Activated CD4-positive, CD25-positive, alpha-beta regulatory T cell treated with anti-CD3 and anti-CD28 coated beads, Interleukin-2, amount 50 U/mL, for 16 hours (primary cell): ENCODE measurements at regions not wholly inside any gene's neighbourhood (a gene's known extent, or its start where the extent isn't known, plus 50 kb on each side); places are given as distances from the start of the nearest gene placed in this dataset.

Experiments
- DNase-seq: peaks from one replicate; pipeline ENCODE4 v3.0.0-alpha.2; 2020; ENCODE audit warnings: low read depth, low spot score

GRCh38 chr14:51473808-51474565 is 177.7 kb upstream of the FRMD6 start:
- DNase-seq: no peak

GRCh38 chr14:51474854-51475253 is 176.9 kb upstream of the FRMD6 start:
- no peak for DNase-seq

GRCh38 chr14:51478175-51478621 is 173.5 kb upstream of the FRMD6 start:
- no peak for DNase-seq

GRCh38 chr14:51479584-51480325 is 172.0 kb upstream of the FRMD6 start:
- no peak for DNase-seq

- DNase-seq: no peak
These were observed 170.1 kb upstream of the FRMD6 start for GRCh38 chr14:51481643-51482042.

- DNase-seq: no peak
These were observed 169.6 kb upstream of the FRMD6 start for GRCh38 chr14:51482102-51482501.

- no peak for DNase-seq
These were observed 167.2 kb upstream of the FRMD6 start for GRCh38 chr14:51484485-51484884.

- no peak for DNase-seq
These were observed 166.0 kb upstream of the FRMD6 start for GRCh38 chr14:51485733-51486132.

GRCh38 chr14:51487848-51488247 is 163.9 kb upstream of the FRMD6 start:
- DNase-seq: no peak

- no peak for DNase-seq
These were observed 163.0 kb upstream of the FRMD6 start for GRCh38 chr14:51488569-51489220.

GRCh38 chr14:51490205-51490604 is 161.5 kb upstream of the FRMD6 start:
- no peak for DNase-seq

GRCh38 chr14:51491036-51491545 is 160.6 kb upstream of the FRMD6 start:
- no peak for DNase-seq

- no peak for DNase-seq
These were observed 159.9 kb upstream of the FRMD6 start for GRCh38 chr14:51491776-51492175.

- no peak for DNase-seq
These were observed 156.4 kb upstream of the FRMD6 start for GRCh38 chr14:51495319-51495718.

GRCh38 chr14:51498411-51499227 is 153.1 kb upstream of the FRMD6 start:
- no peak for DNase-seq

GRCh38 chr14:51500776-51501175 is 150.9 kb upstream of the FRMD6 start:
- no peak for DNase-seq

- DNase-seq: no peak
These were observed 150.0 kb upstream of the FRMD6 start for GRCh38 chr14:51501746-51502145.

- DNase-seq: no peak
These were observed 147.0 kb upstream of the FRMD6 start for GRCh38 chr14:51504669-51505068.

GRCh38 chr14:51507511-51507905 is 144.2 kb upstream of the FRMD6 start:
- DNase-seq: no peak

- DNase-seq: no peak
These were observed 143.7 kb upstream of the FRMD6 start for GRCh38 chr14:51507906-51508511.

- no peak for DNase-seq
These were observed 140.4 kb upstream of the FRMD6 start for GRCh38 chr14:51511265-51511664.
